Liver (tissue), 8 donors: ENCODE measurements at regions not wholly inside any gene's neighbourhood (a gene's known extent, or its start where the extent isn't known, plus 50 kb on each side); places are given as distances from the start of the nearest gene placed in this dataset.

ENCODE experiments used
- DNase-seq: peaks from one replicate; pipeline ENCODE4 v3.0.0-alpha.2; 2017; ENCODE audit warnings: low spot score
- H3K27ac ChIP-seq, 2 donors: one replicate each; pipeline ENCODE4 v1.7.0; 2013; ENCODE audit warnings: inconsistent platforms in 2 of 2, low read length in 2 of 2, control low read depth in 1 of 2, low read depth in 1 of 2, mild to moderate bottlenecking in 1 of 2
- H3K27me3 ChIP-seq, 4 donors: one replicate each; pipeline versions ENCODE4 v1.6.1 to v1.7.0; 2013; ENCODE audit warnings: low read length in 3 of 4, inconsistent platforms in 1 of 4, mild to moderate bottlenecking in 1 of 4, moderate library complexity in 1 of 4; ENCODE audit not compliant: control insufficient read depth in 4 of 4, insufficient read depth in 4 of 4
- H3K36me3 ChIP-seq, 4 donors: one replicate each; pipeline versions ENCODE4 v1.6.1 to v1.7.0; 2013; ENCODE audit warnings: low read length in 3 of 4, mild to moderate bottlenecking in 3 of 4, low read depth in 1 of 4, moderate library complexity in 1 of 4; ENCODE audit not compliant: control insufficient read depth in 4 of 4, insufficient read depth in 3 of 4
- H3K4me1 ChIP-seq, 4 donors: one replicate each; pipeline versions ENCODE4 v1.6.1 to v1.7.0; 2013; ENCODE audit warnings: low read length in 3 of 4, mild to moderate bottlenecking in 3 of 4, moderate library complexity in 1 of 4; ENCODE audit not compliant: control insufficient read depth in 4 of 4, insufficient read depth in 4 of 4
- H3K4me3 ChIP-seq, 3 donors: one replicate each; pipeline versions ENCODE4 v1.6.1 to v1.7.0; 2013; ENCODE audit warnings: low read length in 3 of 3, control low read depth in 1 of 3, low read depth in 1 of 3, mild to moderate bottlenecking in 1 of 3
- H3K9ac ChIP-seq, 2 donors: one replicate each; pipeline ENCODE4 v1.7.0; 2013; ENCODE audit warnings: low read length in 2 of 2, mild to moderate bottlenecking in 2 of 2, moderate library complexity in 2 of 2, control low read depth in 1 of 2, low read depth in 1 of 2
- H3K9me3 ChIP-seq, 4 donors: one replicate each; pipeline versions ENCODE4 v1.6.1 to v1.7.0; 2013; ENCODE audit warnings: low read length in 3 of 4; ENCODE audit not compliant: control insufficient read depth in 4 of 4
- EGR1 ChIP-seq, 2 donors: IDR thresholded peaks; 2 replicates each; pipeline ENCODE4 v1.6.1; 2016 to 2018; ENCODE audit warnings: antibody characterized with exemption in 2 of 2, low read depth in 2 of 2
- FOXA1 ChIP-seq: IDR thresholded peaks from 2 replicates; pipeline ENCODE4 v1.6.1; 2016; ENCODE audit warnings: antibody characterized with exemption
- FOXA2 ChIP-seq: IDR thresholded peaks from 2 replicates; pipeline ENCODE4 v1.6.1; 2016; ENCODE audit warnings: antibody characterized with exemption
- GABPA ChIP-seq, 2 donors: IDR thresholded peaks in 1 of 2; conservative IDR thresholded peaks in 1 of 2; 2 replicates each; pipeline ENCODE4 v1.6.1; 2016; ENCODE audit warnings: antibody characterized with exemption in 2 of 2, mild to moderate bottlenecking in 1 of 2, moderate library complexity in 1 of 2
- HNF4A ChIP-seq, 2 donors: conservative IDR thresholded peaks; 2 replicates each; pipeline ENCODE4 v1.6.1; 2016; ENCODE audit warnings: antibody characterized with exemption in 2 of 2, mild to moderate bottlenecking in 2 of 2
- JUND ChIP-seq, 2 donors: IDR thresholded peaks; 2 replicates each; pipeline ENCODE4 v1.6.1; 2016; ENCODE audit warnings: antibody characterized with exemption in 2 of 2
- NR2F2 ChIP-seq: IDR thresholded peaks from 2 replicates; pipeline ENCODE4 v1.6.1; 2016; ENCODE audit warnings: antibody characterized with exemption
- RXRA ChIP-seq, 2 donors: IDR thresholded peaks; 2 replicates each; pipeline ENCODE4 v1.6.1; 2017 to 2018; ENCODE audit warnings: antibody characterized with exemption in 2 of 2, mild to moderate bottlenecking in 1 of 2
- TAF1 ChIP-seq: conservative IDR thresholded peaks from 2 replicates; pipeline ENCODE4 v1.6.1; 2016; ENCODE audit warnings: antibody characterized with exemption, mild to moderate bottlenecking
- YY1 ChIP-seq: IDR thresholded peaks from 2 replicates; pipeline ENCODE4 v1.6.1; 2016; ENCODE audit warnings: antibody characterized with exemption, mild to moderate bottlenecking
- WGBS: extraction: QIAGEN DNeasy Blood & Tissue Kit; methylation state at CpG from one replicate; pipeline ENCODE4 v1.1.7; 2013; 5-methylcytosine and 5-hydroxymethylcytosine counted together
- TF ChIP-seq, protein P1 (sequence below): IDR thresholded peaks from 2 replicates; pipeline ENCODE4 v1.6.1; 2016; ENCODE audit warnings: antibody characterized with exemption
- TF ChIP-seq, protein P2 (sequence below): IDR thresholded peaks from 2 replicates; pipeline ENCODE4 v1.6.1; 2016; ENCODE audit warnings: antibody characterized with exemption
- TF ChIP-seq, protein P3 (sequence below): IDR thresholded peaks from 2 replicates; pipeline ENCODE4 v1.6.1; 2016; ENCODE audit warnings: antibody characterized with exemption, mild to moderate bottlenecking
- TF ChIP-seq, protein P4 (sequence below): fragments of 150-350 bp; IDR thresholded peaks from 2 replicates; pipeline ENCODE4 v1.5.1; 2017; ENCODE audit warnings: improper control_type of control experiment, low read depth, low read length; ENCODE audit not compliant: missing input control
- TF ChIP-seq, protein P5 (sequence below): IDR thresholded peaks from 2 replicates; pipeline ENCODE4 v1.6.1; 2016; ENCODE audit warnings: antibody characterized with exemption
- donor health status: healthy.
- donor health status: healthy.
- donor health status: healthy.
- donor health status: healthy.
- donor health status: healthy.

DNA sequence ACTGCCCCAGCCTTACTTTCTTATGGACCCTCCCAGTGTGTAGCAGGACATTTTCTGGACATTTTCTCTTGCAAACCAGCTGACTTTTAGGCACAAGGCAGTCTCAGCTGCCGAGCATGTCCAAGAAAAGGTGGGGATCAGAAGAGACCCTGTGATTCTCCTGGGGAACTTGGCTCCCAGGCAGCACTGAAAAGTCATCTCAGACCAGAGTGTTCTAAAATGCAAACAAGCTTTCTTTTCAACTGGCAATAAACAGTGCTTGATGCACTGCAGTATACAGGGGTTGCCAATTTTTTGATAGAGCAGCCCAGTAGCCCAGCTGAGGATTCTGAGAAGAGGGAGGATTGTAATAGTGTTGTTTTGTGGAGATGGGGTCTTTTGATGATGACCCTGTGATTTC, 168.0 kb upstream of the PHYHIPL start:
- H3K4me3 ChIP-seq = no peak overlapping the region
- H3K4me1 ChIP-seq = peaks cover 18 to 49% (median 33%) of the 10 kb centered on the region in 4 donors
- no peak for TF ChIP-seq JUND (IDR thresholded peaks at IDR 0.05)
- TF ChIP-seq RXRA (IDR thresholded peaks at IDR 0.05) = no peak
- TF ChIP-seq NR2F2 = no peak
- no peak for TF ChIP-seq FOXA2
- TF ChIP-seq, protein P1, sequence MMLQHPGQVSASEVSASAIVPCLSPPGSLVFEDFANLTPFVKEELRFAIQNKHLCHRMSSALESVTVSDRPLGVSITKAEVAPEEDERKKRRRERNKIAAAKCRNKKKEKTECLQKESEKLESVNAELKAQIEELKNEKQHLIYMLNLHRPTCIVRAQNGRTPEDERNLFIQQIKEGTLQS = no peak
- no peak for TF ChIP-seq GABPA (IDR thresholded peaks at IDR 0.05 in 1 of 2, conservative IDR thresholded peaks at IDR 0.05 in 1 of 2)
- TF ChIP-seq, protein P2, sequence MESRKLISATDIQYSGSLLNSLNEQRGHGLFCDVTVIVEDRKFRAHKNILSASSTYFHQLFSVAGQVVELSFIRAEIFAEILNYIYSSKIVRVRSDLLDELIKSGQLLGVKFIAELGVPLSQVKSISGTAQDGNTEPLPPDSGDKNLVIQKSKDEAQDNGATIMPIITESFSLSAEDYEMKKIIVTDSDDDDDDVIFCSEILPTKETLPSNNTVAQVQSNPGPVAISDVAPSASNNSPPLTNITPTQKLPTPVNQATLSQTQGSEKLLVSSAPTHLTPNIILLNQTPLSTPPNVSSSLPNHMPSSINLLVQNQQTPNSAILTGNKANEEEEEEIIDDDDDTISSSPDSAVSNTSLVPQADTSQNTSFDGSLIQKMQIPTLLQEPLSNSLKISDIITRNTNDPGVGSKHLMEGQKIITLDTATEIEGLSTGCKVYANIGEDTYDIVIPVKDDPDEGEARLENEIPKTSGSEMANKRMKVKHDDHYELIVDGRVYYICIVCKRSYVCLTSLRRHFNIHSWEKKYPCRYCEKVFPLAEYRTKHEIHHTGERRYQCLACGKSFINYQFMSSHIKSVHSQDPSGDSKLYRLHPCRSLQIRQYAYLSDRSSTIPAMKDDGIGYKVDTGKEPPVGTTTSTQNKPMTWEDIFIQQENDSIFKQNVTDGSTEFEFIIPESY = no peak
- no peaks in the 10 kb centered on the region for H3K9me3 ChIP-seq
- H3K27me3 ChIP-seq = no peaks in the 10 kb centered on the region
- DNase-seq = no peak
- 34% methylated on average over 1 of the region's 1 CpG for WGBS
- no peak overlapping the region for H3K9ac ChIP-seq
- H3K27ac ChIP-seq = peak overlapping the region; percentile 89 to 93
- H3K36me3 ChIP-seq = no peaks in the 10 kb centered on the region

DNA sequence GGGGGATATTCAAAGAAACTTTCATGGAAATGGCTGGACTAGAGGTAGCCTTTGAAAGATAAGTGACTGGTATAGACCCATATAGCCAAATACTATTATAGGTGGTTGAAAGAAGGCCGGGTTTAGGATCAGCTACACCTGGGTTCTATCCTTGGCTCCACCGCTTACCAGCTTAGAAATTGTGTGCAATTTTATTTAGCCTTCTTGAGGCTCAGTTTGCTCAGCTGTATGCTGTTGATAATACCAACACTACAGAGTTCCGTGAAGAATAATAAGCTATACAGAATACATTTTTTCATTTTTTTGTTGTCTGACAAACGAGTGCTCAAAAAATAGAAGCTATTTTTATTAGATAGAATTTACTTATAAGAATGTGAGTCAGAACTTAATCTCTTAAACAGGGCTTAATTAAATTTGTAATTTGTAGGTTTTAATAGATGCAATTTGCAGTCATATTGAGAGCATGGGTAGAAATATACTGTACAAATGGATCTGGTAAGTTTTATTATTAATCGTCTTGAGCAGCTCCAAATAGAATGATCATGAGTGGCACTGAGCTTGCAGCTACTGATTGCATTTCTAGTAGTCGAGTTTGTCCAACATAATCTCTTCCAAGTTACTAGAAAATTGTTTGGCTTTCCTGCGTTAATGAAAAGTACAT, 164.3 kb upstream of the PHYHIPL start:
- Histone ChIP-seq H3K27ac (no peak overlapping the region), H3K9me3 (no peaks in the 10 kb centered on the region), H3K27me3 (no peaks in the 10 kb centered on the region), H3K4me3 (no peak overlapping the region), H3K4me1 (peaks cover 9 to 20% (median 13%) of the 10 kb centered on the region in 4 donors), H3K36me3 (no peaks in the 10 kb centered on the region), H3K9ac (no peak overlapping the region)
- no peak for DNase-seq
- no peak for TF ChIP-seq TAF1
- TF ChIP-seq HNF4A (conservative IDR thresholded peaks at IDR 0.05) = no peak
- TF ChIP-seq EGR1 (IDR thresholded peaks at IDR 0.05; ENCODE audit: low read depth in 2 of 2) = no peak
- TF ChIP-seq, protein P1 = no peak
- TF ChIP-seq, protein P3, sequence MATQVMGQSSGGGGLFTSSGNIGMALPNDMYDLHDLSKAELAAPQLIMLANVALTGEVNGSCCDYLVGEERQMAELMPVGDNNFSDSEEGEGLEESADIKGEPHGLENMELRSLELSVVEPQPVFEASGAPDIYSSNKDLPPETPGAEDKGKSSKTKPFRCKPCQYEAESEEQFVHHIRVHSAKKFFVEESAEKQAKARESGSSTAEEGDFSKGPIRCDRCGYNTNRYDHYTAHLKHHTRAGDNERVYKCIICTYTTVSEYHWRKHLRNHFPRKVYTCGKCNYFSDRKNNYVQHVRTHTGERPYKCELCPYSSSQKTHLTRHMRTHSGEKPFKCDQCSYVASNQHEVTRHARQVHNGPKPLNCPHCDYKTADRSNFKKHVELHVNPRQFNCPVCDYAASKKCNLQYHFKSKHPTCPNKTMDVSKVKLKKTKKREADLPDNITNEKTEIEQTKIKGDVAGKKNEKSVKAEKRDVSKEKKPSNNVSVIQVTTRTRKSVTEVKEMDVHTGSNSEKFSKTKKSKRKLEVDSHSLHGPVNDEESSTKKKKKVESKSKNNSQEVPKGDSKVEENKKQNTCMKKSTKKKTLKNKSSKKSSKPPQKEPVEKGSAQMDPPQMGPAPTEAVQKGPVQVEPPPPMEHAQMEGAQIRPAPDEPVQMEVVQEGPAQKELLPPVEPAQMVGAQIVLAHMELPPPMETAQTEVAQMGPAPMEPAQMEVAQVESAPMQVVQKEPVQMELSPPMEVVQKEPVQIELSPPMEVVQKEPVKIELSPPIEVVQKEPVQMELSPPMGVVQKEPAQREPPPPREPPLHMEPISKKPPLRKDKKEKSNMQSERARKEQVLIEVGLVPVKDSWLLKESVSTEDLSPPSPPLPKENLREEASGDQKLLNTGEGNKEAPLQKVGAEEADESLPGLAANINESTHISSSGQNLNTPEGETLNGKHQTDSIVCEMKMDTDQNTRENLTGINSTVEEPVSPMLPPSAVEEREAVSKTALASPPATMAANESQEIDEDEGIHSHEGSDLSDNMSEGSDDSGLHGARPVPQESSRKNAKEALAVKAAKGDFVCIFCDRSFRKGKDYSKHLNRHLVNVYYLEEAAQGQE = no peak
- TF ChIP-seq JUND (IDR thresholded peaks at IDR 0.05) = no peak
- no peak for TF ChIP-seq GABPA (IDR thresholded peaks at IDR 0.05 in 1 of 2, conservative IDR thresholded peaks at IDR 0.05 in 1 of 2)
- TF ChIP-seq, protein P4, sequence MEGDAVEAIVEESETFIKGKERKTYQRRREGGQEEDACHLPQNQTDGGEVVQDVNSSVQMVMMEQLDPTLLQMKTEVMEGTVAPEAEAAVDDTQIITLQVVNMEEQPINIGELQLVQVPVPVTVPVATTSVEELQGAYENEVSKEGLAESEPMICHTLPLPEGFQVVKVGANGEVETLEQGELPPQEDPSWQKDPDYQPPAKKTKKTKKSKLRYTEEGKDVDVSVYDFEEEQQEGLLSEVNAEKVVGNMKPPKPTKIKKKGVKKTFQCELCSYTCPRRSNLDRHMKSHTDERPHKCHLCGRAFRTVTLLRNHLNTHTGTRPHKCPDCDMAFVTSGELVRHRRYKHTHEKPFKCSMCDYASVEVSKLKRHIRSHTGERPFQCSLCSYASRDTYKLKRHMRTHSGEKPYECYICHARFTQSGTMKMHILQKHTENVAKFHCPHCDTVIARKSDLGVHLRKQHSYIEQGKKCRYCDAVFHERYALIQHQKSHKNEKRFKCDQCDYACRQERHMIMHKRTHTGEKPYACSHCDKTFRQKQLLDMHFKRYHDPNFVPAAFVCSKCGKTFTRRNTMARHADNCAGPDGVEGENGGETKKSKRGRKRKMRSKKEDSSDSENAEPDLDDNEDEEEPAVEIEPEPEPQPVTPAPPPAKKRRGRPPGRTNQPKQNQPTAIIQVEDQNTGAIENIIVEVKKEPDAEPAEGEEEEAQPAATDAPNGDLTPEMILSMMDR = no peak
- TF ChIP-seq FOXA1 = no peak
- no peak for TF ChIP-seq YY1
- no peak for TF ChIP-seq RXRA (IDR thresholded peaks at IDR 0.05)
- TF ChIP-seq, protein P5, sequence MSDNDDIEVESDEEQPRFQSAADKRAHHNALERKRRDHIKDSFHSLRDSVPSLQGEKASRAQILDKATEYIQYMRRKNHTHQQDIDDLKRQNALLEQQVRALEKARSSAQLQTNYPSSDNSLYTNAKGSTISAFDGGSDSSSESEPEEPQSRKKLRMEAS = no peak
- 77% methylated on average over 7 of the region's 7 CpGs for WGBS
